Uterus (tissue), 3 donors: ENCODE measurements at regions not wholly inside any gene's neighbourhood (a gene's known extent, or its start where the extent isn't known, plus 50 kb on each side); places are given as distances from the start of the nearest gene placed in this dataset.

Experiments
- DNase-seq, 2 donors: peaks; one replicate each; pipeline ENCODE4 v3.0.0-alpha.2; 2019 to 2020
- H3K27ac ChIP-seq, 2 donors: fragments of 200-600 bp; sonication (generic); 1 replicate in 1 of 2; 2 replicates in 1 of 2; pipeline ENCODE4 v1.5.1; 2016 to 2018
- H3K27me3 ChIP-seq, 2 donors: fragments of 200-600 bp; sonication (generic); one replicate each; pipeline ENCODE4 v1.5.1; 2018 to 2019; ENCODE audit warnings: control low read depth in 1 of 2
- H3K36me3 ChIP-seq, 2 donors: fragments of 200-600 bp; sonication (generic); one replicate each; pipeline ENCODE4 v1.5.1; 2019; ENCODE audit warnings: control low read depth in 1 of 2
- H3K4me1 ChIP-seq, 2 donors: fragments of 200-600 bp; sonication (generic); one replicate each; pipeline ENCODE4 v1.5.1; 2018 to 2019; ENCODE audit warnings: control low read depth in 1 of 2
- H3K4me3 ChIP-seq, 2 donors: fragments of 200-600 bp; sonication (generic); 1 replicate in 1 of 2; 2 replicates in 1 of 2; pipeline ENCODE4 v1.5.1; 2018 to 2019; ENCODE audit warnings: mild to moderate bottlenecking in 1 of 2
- H3K9me3 ChIP-seq, 2 donors: fragments of 200-600 bp; sonication (generic); one replicate each; pipeline ENCODE4 v1.5.1; 2019; ENCODE audit warnings: control low read depth in 1 of 2
- POLR2A ChIP-seq, 2 donors: fragments of 450-650 bp; IDR thresholded peaks; one replicate each; pipeline ENCODE4 v1.6.1; 2016; ENCODE audit warnings: antibody characterized with exemption in 2 of 2, mild to moderate bottlenecking in 1 of 2, moderate library complexity in 1 of 2
- intact Hi-C: fragments of 100-400 bp; cut with DNase I; formaldehyde crosslinking; loops from one replicate; pipeline ENCODE4 v1.15.1; 2023; ENCODE audit warnings: low total_unique reads
- TF ChIP-seq, protein P1 (sequence below), 4 experiments: fragments of 200-600 bp in 2 of 4; fragments of 450-650 bp in 2 of 4; sonication (generic) in 2 of 4; IDR thresholded peaks; one replicate each; pipeline ENCODE4 v1.5.1; 2016 to 2019; ENCODE audit warnings: antibody characterized with exemption in 4 of 4, mild to moderate bottlenecking in 2 of 4, moderate library complexity in 1 of 4
- donor health status: DM: yes; HTN: yes; CAD: no.

DNA sequence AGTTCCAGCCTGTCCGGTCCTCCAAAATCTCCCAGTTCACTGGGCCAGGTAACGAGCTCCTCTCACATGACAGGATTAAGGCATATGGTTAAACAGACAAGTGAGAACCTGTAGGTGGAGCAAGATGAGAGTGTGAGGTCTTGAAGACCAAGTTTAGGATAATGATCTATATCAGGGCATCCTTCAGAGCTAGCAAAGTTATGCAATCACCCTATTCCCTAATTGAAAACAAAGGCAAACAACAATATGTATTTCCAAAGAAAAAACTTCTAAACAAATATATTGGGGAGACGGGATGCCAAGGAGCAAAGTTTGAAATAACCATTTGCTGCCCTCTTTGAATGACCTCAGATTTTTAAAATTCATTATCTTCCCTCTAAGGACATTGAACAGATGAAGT is 571.2 kb downstream of the BCL11B start:
- Histone ChIP-seq H3K9me3 (no peaks in the 10 kb centered on the region), H3K4me3 (no peak overlapping the region), H3K27me3 (no peaks in the 10 kb centered on the region), H3K36me3 (no peaks in the 10 kb centered on the region), H3K4me1 (no peaks in the 10 kb centered on the region), H3K27ac (no peak overlapping the region)
- TF ChIP-seq, protein P1, sequence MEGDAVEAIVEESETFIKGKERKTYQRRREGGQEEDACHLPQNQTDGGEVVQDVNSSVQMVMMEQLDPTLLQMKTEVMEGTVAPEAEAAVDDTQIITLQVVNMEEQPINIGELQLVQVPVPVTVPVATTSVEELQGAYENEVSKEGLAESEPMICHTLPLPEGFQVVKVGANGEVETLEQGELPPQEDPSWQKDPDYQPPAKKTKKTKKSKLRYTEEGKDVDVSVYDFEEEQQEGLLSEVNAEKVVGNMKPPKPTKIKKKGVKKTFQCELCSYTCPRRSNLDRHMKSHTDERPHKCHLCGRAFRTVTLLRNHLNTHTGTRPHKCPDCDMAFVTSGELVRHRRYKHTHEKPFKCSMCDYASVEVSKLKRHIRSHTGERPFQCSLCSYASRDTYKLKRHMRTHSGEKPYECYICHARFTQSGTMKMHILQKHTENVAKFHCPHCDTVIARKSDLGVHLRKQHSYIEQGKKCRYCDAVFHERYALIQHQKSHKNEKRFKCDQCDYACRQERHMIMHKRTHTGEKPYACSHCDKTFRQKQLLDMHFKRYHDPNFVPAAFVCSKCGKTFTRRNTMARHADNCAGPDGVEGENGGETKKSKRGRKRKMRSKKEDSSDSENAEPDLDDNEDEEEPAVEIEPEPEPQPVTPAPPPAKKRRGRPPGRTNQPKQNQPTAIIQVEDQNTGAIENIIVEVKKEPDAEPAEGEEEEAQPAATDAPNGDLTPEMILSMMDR (IDR thresholded peaks at IDR 0.05) = no peak
- no peak for TF ChIP-seq POLR2A (IDR thresholded peaks at IDR 0.05)
- intact Hi-C loops = no loop called here
- no peak for DNase-seq

DNA sequence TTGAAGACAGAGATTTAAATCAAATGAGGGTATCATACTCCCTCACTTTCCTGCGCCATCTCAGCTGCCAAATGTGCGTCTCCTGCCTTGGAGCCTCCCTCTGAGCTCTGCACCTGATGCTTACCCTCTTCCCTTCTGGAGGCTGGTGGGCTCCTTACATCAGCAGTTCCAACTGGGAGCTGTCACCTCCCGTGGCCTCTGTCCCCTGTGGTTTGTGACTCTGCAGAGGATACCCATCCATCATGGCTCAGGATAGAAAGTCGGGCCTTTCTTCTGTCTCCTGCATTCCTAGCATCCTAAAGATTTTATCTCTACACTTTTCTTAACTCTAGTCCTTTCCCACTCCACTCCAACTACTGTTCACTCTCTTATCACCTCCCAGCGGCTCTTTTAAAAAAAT is 570.6 kb downstream of the BCL11B start:
- Histone ChIP-seq H3K9me3 (no peaks in the 10 kb centered on the region), H3K27ac (no peak overlapping the region), H3K27me3 (no peaks in the 10 kb centered on the region), H3K4me1 (no peaks in the 10 kb centered on the region), H3K36me3 (no peaks in the 10 kb centered on the region), H3K4me3 (no peak overlapping the region)
- DNase-seq = no peak
- TF ChIP-seq, protein P1 (IDR thresholded peaks at IDR 0.05) = no peak
- no peak for TF ChIP-seq POLR2A (IDR thresholded peaks at IDR 0.05)
- intact Hi-C loops = no loop called here

DNA sequence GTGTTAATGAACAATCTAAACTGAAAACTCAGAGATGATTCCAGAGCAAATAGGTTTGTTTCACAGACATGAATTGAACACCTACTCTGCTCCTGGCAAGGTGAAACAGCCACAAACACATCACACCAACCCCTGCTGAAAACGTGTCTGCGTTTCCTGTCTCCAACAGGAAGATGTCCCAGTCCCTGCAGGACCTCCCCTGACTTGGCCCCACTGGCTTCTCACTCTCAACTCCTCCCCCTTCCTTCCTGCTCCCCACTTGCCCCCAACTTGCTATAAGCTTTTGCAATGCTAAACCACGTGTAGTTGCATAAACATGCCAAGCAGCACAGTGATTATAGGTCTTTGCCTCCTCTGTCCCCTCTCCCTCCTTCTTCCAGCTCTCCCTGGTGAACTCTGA is 567.6 kb downstream of the BCL11B start:
- no peaks in the 10 kb centered on the region for H3K9me3 ChIP-seq
- H3K4me1 ChIP-seq = no peaks in the 10 kb centered on the region
- H3K36me3 ChIP-seq = no peaks in the 10 kb centered on the region
- H3K27me3 ChIP-seq = no peaks in the 10 kb centered on the region
- H3K4me3 ChIP-seq = no peak overlapping the region
- no peak for TF ChIP-seq POLR2A (IDR thresholded peaks at IDR 0.05)
- TF ChIP-seq, protein P1 (IDR thresholded peaks at IDR 0.05) = no peak
- intact Hi-C loops = no loop called here
- DNase-seq = no peak
- no peak overlapping the region for H3K27ac ChIP-seq

DNA sequence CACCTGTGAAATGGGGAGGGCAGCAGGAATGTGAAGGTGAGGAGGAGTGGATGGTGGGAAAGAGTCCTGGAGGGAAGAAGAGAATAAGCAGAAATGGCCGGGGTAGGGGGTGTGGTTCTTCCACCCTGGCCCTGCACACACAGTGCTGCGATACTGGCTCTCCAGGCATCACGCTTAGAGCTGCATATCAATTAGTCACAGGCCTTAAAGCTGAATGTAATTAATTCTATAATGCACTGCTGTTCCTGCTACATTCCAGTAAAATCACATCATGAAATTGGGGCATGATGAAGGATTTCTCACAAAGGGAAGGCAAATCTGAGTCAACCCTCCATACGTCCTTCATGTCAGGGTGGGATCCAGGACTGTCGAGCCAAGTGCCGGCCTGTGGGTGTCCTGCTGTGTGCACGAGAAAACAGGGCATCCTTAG is 566.1 kb downstream of the BCL11B start:
- no peaks in the 10 kb centered on the region for H3K9me3 ChIP-seq
- no peaks in the 10 kb centered on the region for H3K27me3 ChIP-seq
- TF ChIP-seq, protein P1 (IDR thresholded peaks at IDR 0.05) = no peak
- TF ChIP-seq POLR2A (IDR thresholded peaks at IDR 0.05) = no peak
- H3K36me3 ChIP-seq = no peaks in the 10 kb centered on the region
- H3K4me1 ChIP-seq = no peaks in the 10 kb centered on the region
- no peak for DNase-seq
- intact Hi-C loops = no loop called here
- H3K4me3 ChIP-seq = no peak overlapping the region
- H3K27ac ChIP-seq = no peak overlapping the region

DNA sequence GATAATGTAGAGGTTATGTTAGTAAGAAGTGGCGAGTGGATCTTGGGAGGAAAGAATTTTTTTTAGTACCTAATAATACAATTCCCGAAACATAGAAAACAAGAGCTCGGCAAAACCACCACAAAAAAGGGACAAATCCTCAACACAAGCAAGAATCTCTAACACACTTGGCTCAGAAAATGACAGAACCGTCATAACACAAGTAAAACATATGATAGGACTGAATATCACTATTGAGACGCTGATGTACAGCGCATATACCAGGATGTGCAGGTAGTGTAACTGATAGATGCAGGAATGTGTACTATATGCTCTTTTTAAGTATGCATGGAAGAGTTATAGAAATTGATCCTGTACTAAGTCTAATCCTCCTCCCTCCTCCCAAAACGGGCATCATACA is 564.5 kb downstream of the BCL11B start:
- H3K4me3 ChIP-seq = no peak overlapping the region
- H3K27ac ChIP-seq = no peak overlapping the region
- no peak for TF ChIP-seq POLR2A (IDR thresholded peaks at IDR 0.05)
- TF ChIP-seq, protein P1 (IDR thresholded peaks at IDR 0.05) = no peak
- intact Hi-C loops = no loop called here
- H3K4me1 ChIP-seq = no peaks in the 10 kb centered on the region
- H3K27me3 ChIP-seq = no peaks in the 10 kb centered on the region
- H3K9me3 ChIP-seq = no peaks in the 10 kb centered on the region
- DNase-seq = no peak
- no peaks in the 10 kb centered on the region for H3K36me3 ChIP-seq
